Psoas muscle (tissue), 7 donors: ENCODE measurements at regions not wholly inside any gene's neighbourhood (a gene's known extent, or its start where the extent isn't known, plus 50 kb on each side); places are given as distances from the start of the nearest gene placed in this dataset.

Experiments
- ATAC-seq, 4 donors: fragments of 200-7000 bp; cut with Tn5 transposase; one replicate each; pipeline ENCODE4 v1.9.1; 2020; ENCODE audit warnings: moderate library complexity in 3 of 4, mild to moderate bottlenecking in 2 of 4
- DNase-seq, 2 donors: peaks; one replicate each; pipeline ENCODE4 v3.0.0-alpha.2; 2020
- H3K27ac ChIP-seq: fragments of 200-600 bp; one replicate; pipeline ENCODE4 v1.8.0; 2022
- H3K27me3 ChIP-seq, 3 donors: fragments of 200-600 bp in 1 of 3; one replicate each; pipeline versions ENCODE4 v1.6.1 to v1.8.0; 2013 to 2022; ENCODE audit warnings: low read length in 2 of 3, mild to moderate bottlenecking in 2 of 3, moderate library complexity in 1 of 3; ENCODE audit not compliant: insufficient read depth in 3 of 3
- H3K36me3 ChIP-seq, 2 donors: fragments of 200-600 bp in 1 of 2; one replicate each; pipeline versions ENCODE4 v1.6.1 to v1.8.0; 2013 to 2022; ENCODE audit warnings: low read depth in 1 of 2, mild to moderate bottlenecking in 1 of 2, moderate library complexity in 1 of 2; ENCODE audit not compliant: insufficient read depth in 1 of 2
- H3K4me1 ChIP-seq: fragments of 200-600 bp; one replicate; pipeline ENCODE4 v1.8.0; 2022
- H3K4me3 ChIP-seq: fragments of 200-600 bp; one replicate; pipeline ENCODE4 v1.8.0; 2022; ENCODE audit warnings: mild to moderate bottlenecking
- H3K9me3 ChIP-seq: fragments of 200-600 bp; one replicate; pipeline ENCODE4 v1.8.0; 2022
- WGBS, 3 donors: extraction: QIAGEN DNeasy Blood & Tissue Kit; methylation state at CpG; one replicate each; pipeline versions ENCODE4 v1.1.6 to v1.1.7; 2013; 5-methylcytosine and 5-hydroxymethylcytosine counted together
- intact Hi-C, 2 donors: fragments of 100-400 bp; cut with DNase I; formaldehyde crosslinking; loops; one replicate each; pipeline versions ENCODE4 v1.11.0 to v1.14.2; 2022
- TF ChIP-seq, protein P1 (sequence below): fragments of 200-600 bp; IDR thresholded peaks from one replicate; pipeline ENCODE4 v1.8.0; 2022; ENCODE audit warnings: antibody characterized with exemption
- donor health status: healthy with polysubstance abuse.
- donor health status: DM: no; HTN: no; CAD: no; lungs with moderate emphysema.
- donor health status: Bipolar disorder and iron deficiency.
- donor health status: healthy.
- donor health status: DM: yes; HTN: yes; CAD: no.
- donor health status: DM: no; HTN: no; CAD: no.
- donor health status: DM: yes; HTN: yes; CAD: no.

GRCh38 chr12:111196532-111196931, 172.4 kb downstream of the PHETA1 start:
- 71 to 78% (median 74%) methylated on average over 5 of the region's 5 CpGs for WGBS, 3 donors
- Histone ChIP-seq H3K9me3 (no peaks in the 10 kb centered on the region), H3K36me3 (no peaks in the 10 kb centered on the region), H3K4me1 (no peaks in the 10 kb centered on the region), H3K27ac (no peak overlapping the region), H3K27me3 (peaks cover 0 to 31% (median 1%) of the 10 kb centered on the region in 3 donors), H3K4me3 (no peak overlapping the region)
- intact Hi-C loops = no loop called here
- TF ChIP-seq, protein P1, sequence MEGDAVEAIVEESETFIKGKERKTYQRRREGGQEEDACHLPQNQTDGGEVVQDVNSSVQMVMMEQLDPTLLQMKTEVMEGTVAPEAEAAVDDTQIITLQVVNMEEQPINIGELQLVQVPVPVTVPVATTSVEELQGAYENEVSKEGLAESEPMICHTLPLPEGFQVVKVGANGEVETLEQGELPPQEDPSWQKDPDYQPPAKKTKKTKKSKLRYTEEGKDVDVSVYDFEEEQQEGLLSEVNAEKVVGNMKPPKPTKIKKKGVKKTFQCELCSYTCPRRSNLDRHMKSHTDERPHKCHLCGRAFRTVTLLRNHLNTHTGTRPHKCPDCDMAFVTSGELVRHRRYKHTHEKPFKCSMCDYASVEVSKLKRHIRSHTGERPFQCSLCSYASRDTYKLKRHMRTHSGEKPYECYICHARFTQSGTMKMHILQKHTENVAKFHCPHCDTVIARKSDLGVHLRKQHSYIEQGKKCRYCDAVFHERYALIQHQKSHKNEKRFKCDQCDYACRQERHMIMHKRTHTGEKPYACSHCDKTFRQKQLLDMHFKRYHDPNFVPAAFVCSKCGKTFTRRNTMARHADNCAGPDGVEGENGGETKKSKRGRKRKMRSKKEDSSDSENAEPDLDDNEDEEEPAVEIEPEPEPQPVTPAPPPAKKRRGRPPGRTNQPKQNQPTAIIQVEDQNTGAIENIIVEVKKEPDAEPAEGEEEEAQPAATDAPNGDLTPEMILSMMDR = no peak
- DNase-seq (no peak), ATAC-seq (no peak)

GRCh38 chr12:111195316-111195715, 173.6 kb downstream of the PHETA1 start:
- intact Hi-C loops = no loop called here
- H3K27me3 ChIP-seq = peaks cover 0 to 22% (median 3%) of the 10 kb centered on the region in 3 donors
- no peak overlapping the region for H3K4me3 ChIP-seq
- WGBS, 3 donors = 45 to 59% (median 45%) methylated on average over 8 of the region's 8 CpGs
- no peak overlapping the region for H3K27ac ChIP-seq
- H3K36me3 ChIP-seq = no peaks in the 10 kb centered on the region
- TF ChIP-seq, protein P1 = no peak
- DNase-seq (no peak), ATAC-seq (no peak)
- H3K4me1 ChIP-seq = no peaks in the 10 kb centered on the region
- H3K9me3 ChIP-seq = no peaks in the 10 kb centered on the region

GRCh38 chr12:111194703-111195051, 174.2 kb downstream of the PHETA1 start:
- Histone ChIP-seq H3K4me1 (no peaks in the 10 kb centered on the region), H3K27me3 (peaks cover 0 to 22% (median 5%) of the 10 kb centered on the region in 3 donors), H3K27ac (no peak overlapping the region), H3K9me3 (no peaks in the 10 kb centered on the region), H3K4me3 (no peak overlapping the region), H3K36me3 (no peaks in the 10 kb centered on the region)
- DNase-seq (no peak), ATAC-seq (no peak)
- TF ChIP-seq, protein P1 = no peak
- 34 to 46% (median 38%) methylated on average over 9 of the region's 9 CpGs for WGBS, 3 donors
- intact Hi-C loops = no loop called here

GRCh38 chr12:111193977-111194702, 174.8 kb downstream of the PHETA1 start:
- no peaks in the 10 kb centered on the region for H3K36me3 ChIP-seq
- H3K27me3 ChIP-seq = peaks cover 0 to 22% (median 7%) of the 10 kb centered on the region in 3 donors
- 58 to 64% (median 62%) methylated on average over 15 of the region's 15 CpGs for WGBS, 3 donors
- H3K9me3 ChIP-seq = no peaks in the 10 kb centered on the region
- intact Hi-C loops = no loop called here
- no peak overlapping the region for H3K4me3 ChIP-seq
- no peak overlapping the region for H3K27ac ChIP-seq
- no peaks in the 10 kb centered on the region for H3K4me1 ChIP-seq
- no peak for ATAC-seq
- DNase-seq = no peak
- TF ChIP-seq, protein P1 = no peak

DNA sequence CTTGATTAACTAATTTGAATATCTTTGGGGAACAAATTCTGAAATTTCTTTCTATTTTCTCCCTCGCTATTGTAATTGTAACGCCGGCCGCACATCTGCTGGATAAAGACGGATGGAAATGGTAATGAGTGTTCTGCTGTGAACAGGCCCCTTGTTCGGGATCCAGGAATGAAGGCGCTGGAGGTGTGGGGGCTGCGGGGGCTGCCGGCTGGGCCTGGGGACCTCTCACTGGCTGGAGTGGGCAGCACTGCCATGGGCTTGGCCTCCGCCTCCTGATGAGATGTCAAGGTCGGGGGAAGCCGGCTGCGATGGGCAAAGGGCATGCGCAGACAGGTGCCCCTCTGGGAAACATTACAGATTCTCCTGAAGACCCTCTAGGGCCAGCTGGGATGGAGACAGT, 175.4 kb downstream of the PHETA1 start:
- no peaks in the 10 kb centered on the region for H3K36me3 ChIP-seq
- DNase-seq (no peak), ATAC-seq (no peak)
- WGBS, 3 donors = 67 to 73% (median 69%) methylated on average over 14 of the region's 14 CpGs
- H3K4me3 ChIP-seq = no peak overlapping the region
- H3K27me3 ChIP-seq = peaks cover 0 to 22% (median 7%) of the 10 kb centered on the region in 3 donors
- no peaks in the 10 kb centered on the region for H3K4me1 ChIP-seq
- intact Hi-C loops = no loop called here
- no peaks in the 10 kb centered on the region for H3K9me3 ChIP-seq
- TF ChIP-seq, protein P1 = no peak
- no peak overlapping the region for H3K27ac ChIP-seq
